Stomach smooth muscle (tissue), 2 donors: ENCODE measurements at regions not wholly inside any gene's neighbourhood (a gene's known extent, or its start where the extent isn't known, plus 50 kb on each side); places are given as distances from the start of the nearest gene placed in this dataset.
"Not testable (repeated sequence)": the region's sequence is repeated elsewhere in the genome, so short reads cannot be mapped to it uniquely, and the experiment has no call there.

Source experiments
- H3K27ac ChIP-seq: one replicate; pipeline ENCODE4 v1.7.0; 2013; ENCODE audit warnings: mild to moderate bottlenecking, low read length, inconsistent platforms
- H3K27me3 ChIP-seq, 2 donors: one replicate each; pipeline ENCODE4 v1.7.0; 2013; ENCODE audit warnings: low read length in 2 of 2; ENCODE audit not compliant: insufficient read depth in 2 of 2, control insufficient read depth in 1 of 2
- H3K36me3 ChIP-seq, 2 donors: one replicate each; pipeline ENCODE4 v1.7.0; 2013; ENCODE audit warnings: low read length in 2 of 2; ENCODE audit not compliant: control insufficient read depth in 2 of 2, insufficient read depth in 2 of 2
- H3K4me1 ChIP-seq: one replicate; pipeline ENCODE4 v1.7.0; 2013; ENCODE audit warnings: low read length; ENCODE audit not compliant: control insufficient read depth, insufficient read depth
- H3K4me3 ChIP-seq, 2 donors: one replicate each; pipeline ENCODE4 v1.7.0; 2013; ENCODE audit warnings: low read length in 2 of 2
- H3K9ac ChIP-seq, 2 donors: one replicate each; pipeline ENCODE4 v1.7.0; 2013; ENCODE audit warnings: low read length in 2 of 2, mild to moderate bottlenecking in 1 of 2
- H3K9me3 ChIP-seq, 2 donors: one replicate each; pipeline ENCODE4 v1.7.0; 2013; ENCODE audit warnings: low read length in 2 of 2; ENCODE audit not compliant: control insufficient read depth in 2 of 2
- donor health status: healthy.
- donor health status: Pancreatic carcinoma.

DNA sequence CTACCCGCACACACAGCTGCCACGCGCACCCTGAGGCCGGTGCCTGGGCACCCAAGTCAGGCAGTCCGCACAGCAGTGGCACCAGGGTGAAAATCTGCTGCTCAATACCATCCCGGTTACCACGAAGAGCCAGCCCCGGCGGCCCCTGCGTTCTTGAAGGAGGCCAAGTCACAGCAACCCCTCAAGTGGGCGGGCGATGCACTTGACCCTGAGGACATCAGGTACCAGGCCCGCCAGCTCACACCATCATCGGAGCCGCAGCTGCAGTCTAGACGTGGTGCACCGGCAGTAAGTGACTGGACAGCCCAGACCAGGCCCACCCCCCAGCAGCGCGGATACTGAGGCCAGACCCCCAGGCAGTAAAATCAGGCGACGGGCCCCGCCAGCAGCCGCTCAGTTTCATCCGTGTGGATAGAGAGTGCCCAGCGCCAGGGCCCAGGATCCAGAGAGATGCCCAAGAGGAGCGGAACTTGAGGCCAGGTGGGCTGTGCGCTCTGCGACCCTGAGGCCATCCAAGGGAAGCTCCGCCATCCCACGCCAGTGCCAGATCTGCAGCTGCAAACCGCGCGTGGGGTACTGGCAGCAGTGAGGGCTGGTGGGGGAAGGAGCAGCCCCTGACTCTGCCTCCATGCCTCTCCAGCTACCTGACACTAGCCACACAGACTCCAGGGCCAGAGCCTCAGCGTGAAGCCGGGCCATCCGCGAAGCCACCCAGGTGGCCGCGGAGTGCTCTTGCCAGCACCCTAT lies 1214.2 kb downstream of the FOXD4L5 start:
- not testable (repeated sequence) for H3K9me3 ChIP-seq, H3K4me3 ChIP-seq, H3K4me1 ChIP-seq, H3K36me3 ChIP-seq, H3K9ac ChIP-seq, H3K27ac ChIP-seq, H3K27me3 ChIP-seq

DNA sequence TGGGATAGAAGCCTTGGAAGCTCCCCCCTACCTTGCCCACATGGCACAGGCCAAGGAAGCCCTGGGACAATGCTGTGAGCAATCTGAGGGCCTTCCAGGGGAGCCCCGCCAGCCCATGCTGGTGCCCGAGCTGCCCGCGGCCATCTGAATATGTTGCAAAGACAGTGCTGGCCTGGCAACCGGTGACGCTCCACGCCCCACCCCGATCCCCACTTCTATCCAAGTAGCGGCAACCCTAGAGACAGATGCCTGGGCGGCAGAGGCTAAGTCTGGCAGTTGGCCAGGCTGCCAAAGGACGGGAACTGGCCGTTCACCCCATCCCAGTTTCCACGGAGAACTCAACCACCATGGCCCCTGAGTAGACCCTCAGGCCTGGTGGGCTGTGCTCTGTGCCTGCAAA lies 1214.9 kb downstream of the FOXD4L5 start:
- not testable (repeated sequence) for H3K27me3 ChIP-seq, H3K9me3 ChIP-seq, H3K9ac ChIP-seq, H3K36me3 ChIP-seq, H3K27ac ChIP-seq, H3K4me3 ChIP-seq, H3K4me1 ChIP-seq

DNA sequence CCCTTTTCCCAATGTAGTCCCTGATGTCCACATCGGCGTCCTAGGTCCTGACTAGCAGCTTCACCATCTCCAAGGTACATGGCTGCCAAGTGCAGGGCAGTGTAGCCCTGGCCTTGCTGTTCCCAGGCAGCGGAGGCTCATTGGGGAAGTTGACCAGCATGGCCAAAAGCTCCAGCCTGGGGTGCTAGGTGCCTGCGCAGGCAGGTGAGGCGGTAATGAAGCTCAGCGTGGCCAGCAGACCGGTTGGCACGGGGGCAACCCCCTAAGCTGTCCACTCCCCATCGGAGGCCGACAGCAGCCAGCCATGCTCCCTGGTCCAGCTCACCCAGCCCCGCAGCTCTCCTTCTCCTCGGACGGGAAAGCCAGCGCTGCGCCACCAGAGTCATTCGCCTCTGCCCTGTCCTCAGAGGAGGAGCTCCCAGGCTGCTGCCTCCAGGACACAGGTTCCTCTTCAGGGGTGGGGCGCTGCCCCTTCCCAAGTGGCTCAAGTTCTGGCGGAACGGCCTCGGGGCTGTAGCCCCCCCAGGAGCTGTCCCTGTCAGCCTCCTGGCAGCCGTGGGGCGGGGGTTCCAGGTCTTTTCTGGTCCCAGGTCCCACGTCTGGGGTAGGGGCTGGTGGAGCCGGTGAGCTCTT lies 1218.2 kb downstream of the FOXD4L5 start:
- no peaks in the 10 kb centered on the region for H3K9me3 ChIP-seq
- no peak overlapping the region for H3K27ac ChIP-seq
- no peaks in the 10 kb centered on the region for H3K27me3 ChIP-seq
- H3K36me3 ChIP-seq, result no peaks in the 10 kb centered on the region
- H3K4me1 ChIP-seq, result no peaks in the 10 kb centered on the region
- no peak overlapping the region for H3K9ac ChIP-seq
- no peak overlapping the region for H3K4me3 ChIP-seq

DNA sequence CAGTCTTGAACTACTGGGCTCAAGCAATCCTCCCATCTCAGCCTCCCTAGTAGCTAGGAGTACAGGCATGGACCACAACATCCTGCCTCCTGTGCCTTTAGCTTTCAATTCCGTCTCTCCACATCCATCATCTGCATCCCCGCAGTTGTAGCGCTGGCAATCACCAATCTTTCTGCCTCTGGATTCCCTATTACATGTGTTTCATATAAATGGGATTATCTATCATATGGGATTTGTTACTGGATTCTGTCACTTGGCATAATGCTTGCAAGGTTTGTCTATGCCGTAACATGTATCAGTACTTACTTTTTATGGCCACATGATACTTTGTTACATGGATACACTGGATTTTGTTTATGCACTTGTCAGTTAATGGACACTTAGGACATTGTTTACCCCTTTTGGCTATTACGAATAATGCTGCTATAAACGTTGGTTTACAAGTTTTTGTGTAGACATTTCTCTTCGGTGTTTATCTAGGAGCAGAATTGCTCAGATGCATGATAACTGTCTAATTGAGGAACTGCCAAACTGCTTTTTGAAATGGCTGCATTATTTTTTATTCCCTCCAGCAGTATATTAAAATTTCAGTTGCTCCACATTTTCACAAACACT lies 1223.9 kb downstream of the FOXD4L5 start:
- H3K4me3 ChIP-seq, result no peak overlapping the region
- no peaks in the 10 kb centered on the region for H3K27me3 ChIP-seq
- H3K4me1 ChIP-seq, result no peaks in the 10 kb centered on the region
- H3K36me3 ChIP-seq, result no peaks in the 10 kb centered on the region
- no peak overlapping the region for H3K9ac ChIP-seq
- no peaks in the 10 kb centered on the region for H3K9me3 ChIP-seq
- no peak overlapping the region for H3K27ac ChIP-seq

DNA sequence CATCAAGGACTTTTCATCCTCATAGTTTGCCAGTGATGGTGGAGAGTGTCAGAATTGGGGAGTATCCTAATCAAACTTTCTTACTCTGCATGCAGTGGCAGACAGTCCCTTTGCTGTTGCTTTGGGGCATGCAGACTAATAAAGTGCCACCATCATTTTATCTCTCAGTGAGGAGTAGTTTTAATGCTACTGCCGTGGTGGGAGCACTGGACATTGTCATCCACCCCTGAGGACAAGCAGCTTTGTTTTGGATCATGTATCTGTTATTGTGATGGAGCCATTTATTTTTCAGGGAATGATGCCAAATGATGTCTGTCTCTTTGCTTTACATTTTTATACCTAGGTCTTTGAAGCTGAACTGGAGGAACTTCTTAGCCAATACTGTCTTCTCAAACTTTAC lies 1226.9 kb downstream of the FOXD4L5 start:
- H3K27me3 ChIP-seq, H3K9me3 ChIP-seq, H3K36me3 ChIP-seq, H3K4me3 ChIP-seq, H3K27ac ChIP-seq, H3K9ac ChIP-seq, H3K4me1 ChIP-seq: not testable (repeated sequence)

DNA sequence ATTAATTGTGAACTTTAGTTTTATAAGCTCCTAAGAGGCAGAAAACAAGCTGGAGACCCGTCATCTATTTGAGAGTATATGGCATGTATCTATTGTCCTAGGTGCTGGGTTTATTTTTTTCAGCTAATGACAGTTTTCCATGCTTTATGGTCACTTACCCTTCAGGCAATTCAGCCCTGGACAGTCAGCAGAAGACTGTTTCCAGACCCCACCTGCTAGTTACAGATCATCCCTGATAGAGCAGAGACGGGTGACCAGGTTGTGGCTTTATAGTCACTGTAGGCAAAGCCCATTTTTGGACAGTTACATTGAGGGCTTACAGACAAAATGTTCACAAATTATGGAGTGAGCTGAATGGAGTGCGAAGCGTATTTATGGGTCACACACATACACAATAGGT lies 1227.5 kb downstream of the FOXD4L5 start:
- Histone ChIP-seq H3K9ac (no peak overlapping the region), H3K36me3 (no peaks in the 10 kb centered on the region), H3K4me1 (no peaks in the 10 kb centered on the region), H3K27me3 (no peaks in the 10 kb centered on the region), H3K9me3 (no peaks in the 10 kb centered on the region), H3K27ac (no peak overlapping the region), H3K4me3 (no peak overlapping the region)

DNA sequence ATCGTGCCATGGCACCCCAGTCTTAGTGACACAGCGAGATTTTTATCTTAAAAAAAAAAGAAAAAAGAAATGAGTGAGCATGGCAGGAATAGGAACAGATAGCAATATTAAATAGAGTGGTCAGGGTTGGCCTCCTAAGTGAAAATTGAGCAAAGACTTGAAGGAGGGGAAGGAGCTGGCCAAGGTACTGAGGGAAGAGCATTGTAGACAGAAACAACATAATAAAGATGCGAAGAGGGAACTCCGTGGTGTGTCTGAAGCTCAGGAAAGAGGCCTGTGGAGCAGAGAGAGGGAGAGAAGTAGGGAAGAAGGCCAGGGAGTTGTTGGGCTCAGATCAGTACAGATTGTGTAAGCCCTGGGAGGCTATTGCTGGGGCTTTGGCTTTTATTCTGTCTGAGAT lies 1256.1 kb downstream of the FOXD4L5 start:
- H3K9me3 ChIP-seq, H3K27ac ChIP-seq, H3K4me1 ChIP-seq, H3K27me3 ChIP-seq, H3K4me3 ChIP-seq, H3K36me3 ChIP-seq, H3K9ac ChIP-seq: not testable (repeated sequence)

DNA sequence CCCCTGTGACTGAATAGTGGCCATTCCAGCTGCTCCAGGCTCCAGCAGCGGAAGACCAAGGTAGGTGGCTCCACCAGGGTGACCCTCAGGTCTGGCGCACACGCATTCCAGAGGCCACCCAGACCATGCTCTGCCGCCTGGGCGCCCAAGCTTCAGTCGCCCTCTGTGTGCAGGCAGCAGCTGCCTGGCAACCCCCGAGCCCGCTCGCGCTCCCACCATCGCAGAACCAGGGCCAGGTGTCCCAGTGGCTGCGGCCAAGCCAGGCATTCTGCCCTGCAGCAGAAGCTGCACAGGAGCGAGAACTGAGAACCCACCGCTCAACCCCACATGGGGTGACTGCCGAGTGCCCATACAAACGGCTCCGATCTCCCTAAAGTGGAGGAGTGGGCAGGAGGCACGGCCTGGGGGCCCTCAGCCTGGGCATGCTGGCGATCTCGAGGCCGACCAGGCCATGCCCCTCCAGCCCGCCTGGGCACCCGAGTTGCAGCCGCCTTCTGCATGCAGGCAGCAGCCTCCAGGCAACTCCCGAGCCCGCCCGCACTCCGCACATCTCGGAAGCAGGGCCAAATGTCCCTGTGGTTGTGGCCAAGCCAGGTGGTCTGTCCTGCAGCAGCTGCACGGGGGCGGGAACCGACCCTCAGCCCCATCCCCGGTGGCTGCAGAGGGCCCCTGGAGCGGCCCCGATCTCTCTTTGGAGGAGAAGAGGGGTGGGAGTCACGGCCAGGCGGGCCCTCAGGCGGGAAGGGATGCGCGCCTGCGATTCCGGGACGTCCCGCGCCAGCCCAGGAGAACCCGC lies 1264.1 kb downstream of the FOXD4L5 start:
- H3K9me3 ChIP-seq, H3K27ac ChIP-seq, H3K27me3 ChIP-seq: not testable (repeated sequence)

DNA sequence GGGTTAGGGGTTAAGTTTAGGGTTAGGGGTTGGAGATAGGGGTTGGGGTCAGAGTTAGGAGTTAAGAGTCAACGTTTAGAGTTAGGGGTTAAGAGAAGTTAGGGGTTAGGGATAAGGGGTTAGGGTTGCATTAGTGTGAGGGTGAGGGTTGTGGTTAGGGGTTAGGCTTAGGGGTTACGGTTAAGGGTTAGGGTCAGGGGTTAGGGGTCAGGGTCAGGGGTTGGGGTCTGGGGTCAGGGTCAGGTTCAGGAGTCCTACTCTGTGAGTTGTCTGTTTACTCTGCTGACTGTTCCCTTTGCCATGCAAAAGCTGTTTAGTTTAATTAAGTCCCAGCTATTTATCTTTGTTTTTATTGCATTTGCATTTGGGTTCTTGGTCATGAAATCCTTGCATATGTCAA lies 1267.3 kb downstream of the FOXD4L5 start:
- not testable (repeated sequence) for H3K4me1 ChIP-seq, H3K9me3 ChIP-seq, H3K27me3 ChIP-seq

More for the DNA sequence above, 1264.1 kb downstream of the FOXD4L5 start:
- not testable (repeated sequence) for H3K4me3 ChIP-seq, H3K9ac ChIP-seq, H3K4me1 ChIP-seq, H3K36me3 ChIP-seq

DNA sequence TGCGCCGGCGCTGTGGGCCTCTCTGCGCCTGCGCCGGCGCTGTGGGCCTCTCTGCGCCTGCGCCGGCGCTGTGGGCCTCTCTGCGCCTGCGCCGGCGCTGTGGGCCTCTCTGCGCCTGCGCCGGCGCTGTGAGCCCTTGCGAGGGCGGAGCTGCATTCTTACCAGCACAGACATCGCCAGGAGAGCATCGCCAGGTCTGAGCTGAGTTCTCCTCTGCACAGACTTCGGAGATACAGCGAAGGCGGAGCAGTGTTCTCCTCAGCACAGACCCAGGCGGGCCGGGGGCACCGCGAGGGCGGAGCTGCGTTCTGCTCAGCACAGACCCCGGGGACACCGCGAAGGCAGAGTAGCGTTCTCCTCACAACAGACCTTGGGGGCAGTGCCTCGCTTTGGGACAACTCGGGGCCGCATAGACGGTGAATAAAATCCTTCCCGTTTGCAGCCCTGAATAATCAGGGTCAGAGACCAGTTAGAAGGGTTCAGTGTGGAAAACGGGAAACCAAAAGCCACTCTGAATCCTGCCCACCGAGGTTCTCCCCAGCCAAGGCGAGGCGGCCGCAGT lies 1268.1 kb downstream of the FOXD4L5 start:
- not testable (repeated sequence) for H3K4me3 ChIP-seq, H3K27ac ChIP-seq, H3K9ac ChIP-seq

More for the DNA sequence above, 1267.3 kb downstream of the FOXD4L5 start:
- not testable (repeated sequence) for H3K9ac ChIP-seq, H3K4me3 ChIP-seq, H3K27ac ChIP-seq, H3K36me3 ChIP-seq

More for the DNA sequence above, 1268.1 kb downstream of the FOXD4L5 start:
- not testable (repeated sequence) for H3K9me3 ChIP-seq, H3K4me1 ChIP-seq, H3K36me3 ChIP-seq, H3K27me3 ChIP-seq
